ENCODE measurements at regions not wholly inside any gene's neighbourhood (a gene's known extent, or its start where the extent isn't known, plus 50 kb on each side); places are given as distances from the start of the nearest gene placed in this dataset.

DNA sequence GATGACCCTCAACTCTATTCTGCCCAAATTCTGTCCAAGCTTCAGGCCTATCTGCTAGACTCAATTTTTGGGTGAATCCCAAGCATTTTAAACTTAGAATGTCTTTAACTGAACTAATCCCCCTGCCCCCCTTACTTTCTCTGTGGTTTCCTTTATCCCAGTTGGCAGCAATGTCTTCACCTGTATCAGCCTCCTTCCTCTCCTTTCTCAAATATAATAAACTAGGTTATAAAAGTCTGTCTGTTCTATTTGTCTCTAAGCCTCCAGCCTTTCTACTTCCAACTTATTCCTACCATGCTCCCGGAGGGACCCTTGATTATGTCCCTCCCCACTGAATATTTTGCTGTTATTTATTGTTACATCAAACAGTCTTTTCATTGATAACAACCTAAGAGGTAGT lies 375.5 kb upstream of the TRIB2 start:
- H3K4me3 ChIP-seq (ENCODE audit: low read depth in 2 of 2, low read length in 2 of 2): no peak overlapping the region
- no peak overlapping the region for H3K27ac ChIP-seq (ENCODE audit: low read length)
- no peak for DNase-seq (ENCODE audit: low read depth, low spot score)
- TF ChIP-seq, protein P1, sequence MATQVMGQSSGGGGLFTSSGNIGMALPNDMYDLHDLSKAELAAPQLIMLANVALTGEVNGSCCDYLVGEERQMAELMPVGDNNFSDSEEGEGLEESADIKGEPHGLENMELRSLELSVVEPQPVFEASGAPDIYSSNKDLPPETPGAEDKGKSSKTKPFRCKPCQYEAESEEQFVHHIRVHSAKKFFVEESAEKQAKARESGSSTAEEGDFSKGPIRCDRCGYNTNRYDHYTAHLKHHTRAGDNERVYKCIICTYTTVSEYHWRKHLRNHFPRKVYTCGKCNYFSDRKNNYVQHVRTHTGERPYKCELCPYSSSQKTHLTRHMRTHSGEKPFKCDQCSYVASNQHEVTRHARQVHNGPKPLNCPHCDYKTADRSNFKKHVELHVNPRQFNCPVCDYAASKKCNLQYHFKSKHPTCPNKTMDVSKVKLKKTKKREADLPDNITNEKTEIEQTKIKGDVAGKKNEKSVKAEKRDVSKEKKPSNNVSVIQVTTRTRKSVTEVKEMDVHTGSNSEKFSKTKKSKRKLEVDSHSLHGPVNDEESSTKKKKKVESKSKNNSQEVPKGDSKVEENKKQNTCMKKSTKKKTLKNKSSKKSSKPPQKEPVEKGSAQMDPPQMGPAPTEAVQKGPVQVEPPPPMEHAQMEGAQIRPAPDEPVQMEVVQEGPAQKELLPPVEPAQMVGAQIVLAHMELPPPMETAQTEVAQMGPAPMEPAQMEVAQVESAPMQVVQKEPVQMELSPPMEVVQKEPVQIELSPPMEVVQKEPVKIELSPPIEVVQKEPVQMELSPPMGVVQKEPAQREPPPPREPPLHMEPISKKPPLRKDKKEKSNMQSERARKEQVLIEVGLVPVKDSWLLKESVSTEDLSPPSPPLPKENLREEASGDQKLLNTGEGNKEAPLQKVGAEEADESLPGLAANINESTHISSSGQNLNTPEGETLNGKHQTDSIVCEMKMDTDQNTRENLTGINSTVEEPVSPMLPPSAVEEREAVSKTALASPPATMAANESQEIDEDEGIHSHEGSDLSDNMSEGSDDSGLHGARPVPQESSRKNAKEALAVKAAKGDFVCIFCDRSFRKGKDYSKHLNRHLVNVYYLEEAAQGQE (IDR thresholded peaks at IDR 0.05; ENCODE audit: insufficient read depth in 1 of 2, low read depth in 2 of 2, low read length in 1 of 2): no peak
- no peak for TF ChIP-seq POLR2AphosphoS5 (IDR thresholded peaks at IDR 0.05; ENCODE audit: low read depth, low read length)
- TF ChIP-seq, protein P2, sequence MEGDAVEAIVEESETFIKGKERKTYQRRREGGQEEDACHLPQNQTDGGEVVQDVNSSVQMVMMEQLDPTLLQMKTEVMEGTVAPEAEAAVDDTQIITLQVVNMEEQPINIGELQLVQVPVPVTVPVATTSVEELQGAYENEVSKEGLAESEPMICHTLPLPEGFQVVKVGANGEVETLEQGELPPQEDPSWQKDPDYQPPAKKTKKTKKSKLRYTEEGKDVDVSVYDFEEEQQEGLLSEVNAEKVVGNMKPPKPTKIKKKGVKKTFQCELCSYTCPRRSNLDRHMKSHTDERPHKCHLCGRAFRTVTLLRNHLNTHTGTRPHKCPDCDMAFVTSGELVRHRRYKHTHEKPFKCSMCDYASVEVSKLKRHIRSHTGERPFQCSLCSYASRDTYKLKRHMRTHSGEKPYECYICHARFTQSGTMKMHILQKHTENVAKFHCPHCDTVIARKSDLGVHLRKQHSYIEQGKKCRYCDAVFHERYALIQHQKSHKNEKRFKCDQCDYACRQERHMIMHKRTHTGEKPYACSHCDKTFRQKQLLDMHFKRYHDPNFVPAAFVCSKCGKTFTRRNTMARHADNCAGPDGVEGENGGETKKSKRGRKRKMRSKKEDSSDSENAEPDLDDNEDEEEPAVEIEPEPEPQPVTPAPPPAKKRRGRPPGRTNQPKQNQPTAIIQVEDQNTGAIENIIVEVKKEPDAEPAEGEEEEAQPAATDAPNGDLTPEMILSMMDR (IDR thresholded peaks at IDR 0.05): no peak
- TF ChIP-seq TCF7L2 (IDR thresholded peaks at IDR 0.05; ENCODE audit: low read depth, low read length): no peak
- no peak for TF ChIP-seq SIN3A (IDR thresholded peaks at IDR 0.05; ENCODE audit: borderline replicate concordance, insufficient read depth, low read depth, low read length)
- CTCF ChIA-PET: no interaction called here
- no peak for ATAC-seq
- no peaks in the 10 kb centered on the region for H3K4me1 ChIP-seq (ENCODE audit: control insufficient read depth, insufficient read depth, low read length)
- no peaks in the 10 kb centered on the region for H3K27me3 ChIP-seq (ENCODE audit: control insufficient read depth, insufficient read depth, low read length)
- BruUV-seq (replicated peaks): no TSS peak
- no peaks in the 10 kb centered on the region for H3K9me3 ChIP-seq (ENCODE audit: control insufficient read depth, insufficient read depth, low read depth, low read length)
- in situ Hi-C loops (cut with HindIII; ENCODE audit: low pct_unique_long_range_greater_than_20kb, low sequenced_read_pairs) (no loop called here), intact Hi-C loops (cut with micrococcal nuclease; ENCODE audit: unreplicated experiment) (no loop called here)
- H3K36me3 ChIP-seq (ENCODE audit: control insufficient read depth, insufficient read depth, low read length): no peaks in the 10 kb centered on the region
- POLR2A ChIA-PET: no interaction called here

DNA sequence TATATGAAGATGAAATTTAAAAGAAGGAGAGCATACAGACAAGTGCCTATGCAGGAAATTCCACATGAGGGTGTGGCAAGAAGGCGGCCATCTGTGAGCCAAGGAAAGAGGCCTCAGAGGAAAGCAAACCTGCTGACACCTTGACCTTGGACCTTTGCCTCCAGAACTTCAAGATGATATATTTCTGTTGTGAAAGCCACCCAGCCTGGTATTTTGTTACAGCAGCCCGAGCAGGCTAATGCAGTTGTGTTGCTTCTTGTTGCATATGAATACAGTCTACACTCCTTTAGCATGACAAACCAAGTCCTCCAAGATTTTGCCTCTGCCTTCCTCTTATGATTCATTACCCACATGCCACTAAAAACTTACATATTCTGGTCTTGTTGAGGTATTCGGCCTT lies 374.8 kb upstream of the TRIB2 start:
- H3K27me3 ChIP-seq (ENCODE audit: control insufficient read depth, insufficient read depth, low read length): no peaks in the 10 kb centered on the region
- ChIA-PET CTCF (no interaction called here), POLR2A (no interaction called here)
- ATAC-seq (no peak), DNase-seq (ENCODE audit: low read depth, low spot score) (no peak)
- H3K9me3 ChIP-seq (ENCODE audit: control insufficient read depth, insufficient read depth, low read depth, low read length): no peaks in the 10 kb centered on the region
- H3K4me1 ChIP-seq (ENCODE audit: control insufficient read depth, insufficient read depth, low read length): no peaks in the 10 kb centered on the region
- intact Hi-C loops (cut with micrococcal nuclease; ENCODE audit: unreplicated experiment) (no loop called here), in situ Hi-C loops (cut with HindIII; ENCODE audit: low pct_unique_long_range_greater_than_20kb, low sequenced_read_pairs) (no loop called here)
- TF ChIP-seq, protein P1 (IDR thresholded peaks at IDR 0.05; ENCODE audit: insufficient read depth in 1 of 2, low read depth in 2 of 2, low read length in 1 of 2): no peak
- TF ChIP-seq POLR2AphosphoS5 (IDR thresholded peaks at IDR 0.05; ENCODE audit: low read depth, low read length) (no peak), TCF7L2 (IDR thresholded peaks at IDR 0.05; ENCODE audit: low read depth, low read length) (no peak), SIN3A (IDR thresholded peaks at IDR 0.05; ENCODE audit: borderline replicate concordance, insufficient read depth, low read depth, low read length) (no peak)
- TF ChIP-seq, protein P2 (IDR thresholded peaks at IDR 0.05): no peak
- H3K36me3 ChIP-seq (ENCODE audit: control insufficient read depth, insufficient read depth, low read length): no peaks in the 10 kb centered on the region
- no peak overlapping the region for H3K27ac ChIP-seq (ENCODE audit: low read length)
- BruUV-seq (replicated peaks): no TSS peak
- H3K4me3 ChIP-seq (ENCODE audit: low read depth in 2 of 2, low read length in 2 of 2): no peak overlapping the region

Measured in Panc1 (cell line).